Hepatocyte (in vitro differentiated cells): ENCODE measurements at regions not wholly inside any gene's neighbourhood (a gene's known extent, or its start where the extent isn't known, plus 50 kb on each side); places are given as distances from the start of the nearest gene placed in this dataset.

Experiments
- DNase-seq: peaks from one replicate; pipeline ENCODE4 v3.0.0-alpha.2; 2016; ENCODE audit warnings: low spot score
- H2AFZ ChIP-seq: fragments of 200-600 bp; sonication (generic); 2 replicates; pipeline ENCODE4 v1.6.0; 2016; ENCODE audit warnings: antibody characterized with exemption, mild to moderate bottlenecking
- H3K27ac ChIP-seq: fragments of 200-600 bp; sonication (generic); 2 replicates; pipeline ENCODE4 v1.5.1; 2016; ENCODE audit warnings: mild to moderate bottlenecking
- H3K27me3 ChIP-seq: fragments of 200-600 bp; sonication (generic); 2 replicates; pipeline ENCODE4 v1.6.1; 2016
- H3K36me3 ChIP-seq: fragments of 200-600 bp; sonication (generic); replicated peaks from 2 replicates; pipeline ENCODE4 v1.5.1; 2016; ENCODE audit warnings: low read depth; ENCODE audit not compliant: insufficient read depth
- H3K4me1 ChIP-seq: fragments of 200-600 bp; sonication (generic); 2 replicates; pipeline ENCODE4 v1.5.1; 2016; ENCODE audit warnings: mild to moderate bottlenecking, moderate library complexity; ENCODE audit not compliant: insufficient read depth
- H3K4me2 ChIP-seq: fragments of 200-600 bp; sonication (generic); 2 replicates; pipeline ENCODE4 v1.6.0; 2016
- H3K4me3 ChIP-seq: fragments of 200-600 bp; sonication (generic); 2 replicates; pipeline ENCODE4 v1.5.1; 2016; ENCODE audit warnings: mild to moderate bottlenecking
- H3K79me2 ChIP-seq: fragments of 200-600 bp; sonication (generic); 2 replicates; pipeline ENCODE4 v1.6.0; 2017; ENCODE audit warnings: mild to moderate bottlenecking
- H3K9me2 ChIP-seq: fragments of 200-600 bp; sonication (generic); replicated peaks from 2 replicates; pipeline ENCODE4 v1.6.0; 2017; ENCODE audit warnings: mild to moderate bottlenecking; ENCODE audit not compliant: insufficient read depth
- H3K9me3 ChIP-seq: fragments of 200-600 bp; sonication (generic); 2 replicates; pipeline ENCODE4 v1.5.1; 2016; ENCODE audit warnings: low read depth, mild to moderate bottlenecking
- H4K20me1 ChIP-seq: fragments of 200-600 bp; sonication (generic); 2 replicates; pipeline ENCODE4 v1.6.0; 2016; ENCODE audit warnings: mild to moderate bottlenecking; ENCODE audit not compliant: insufficient read depth, poor library complexity, severe bottlenecking
- EZH2 ChIP-seq: fragments of 200-600 bp; sonication (generic); IDR thresholded peaks from 2 replicates; pipeline ENCODE4 v1.6.1; 2016; ENCODE audit warnings: antibody characterized with exemption, mild to moderate bottlenecking, borderline replicate concordance
- EZH2phosphoT487 ChIP-seq: fragments of 200-600 bp; sonication (generic); IDR thresholded peaks from one replicate; pipeline ENCODE4 v1.6.1; 2018; ENCODE audit warnings: antibody characterized with exemption, mild to moderate bottlenecking, low read depth, moderate library complexity; ENCODE audit not compliant: unreplicated experiment, severe bottlenecking
- WGBS: methylation state at CpG from one replicate; pipeline ENCODE4 v1.1.6; 2016; ENCODE audit warnings: low lambda C conversion rate; ENCODE audit errors: missing lambda C conversion rate; 5-methylcytosine and 5-hydroxymethylcytosine counted together
- TF ChIP-seq, protein P1 (sequence below): fragments of 200-600 bp; sonication (generic); IDR thresholded peaks from 2 replicates; pipeline ENCODE4 v1.5.1; 2016; ENCODE audit warnings: antibody characterized with exemption, mild to moderate bottlenecking; ENCODE audit not compliant: poor library complexity

DNA sequence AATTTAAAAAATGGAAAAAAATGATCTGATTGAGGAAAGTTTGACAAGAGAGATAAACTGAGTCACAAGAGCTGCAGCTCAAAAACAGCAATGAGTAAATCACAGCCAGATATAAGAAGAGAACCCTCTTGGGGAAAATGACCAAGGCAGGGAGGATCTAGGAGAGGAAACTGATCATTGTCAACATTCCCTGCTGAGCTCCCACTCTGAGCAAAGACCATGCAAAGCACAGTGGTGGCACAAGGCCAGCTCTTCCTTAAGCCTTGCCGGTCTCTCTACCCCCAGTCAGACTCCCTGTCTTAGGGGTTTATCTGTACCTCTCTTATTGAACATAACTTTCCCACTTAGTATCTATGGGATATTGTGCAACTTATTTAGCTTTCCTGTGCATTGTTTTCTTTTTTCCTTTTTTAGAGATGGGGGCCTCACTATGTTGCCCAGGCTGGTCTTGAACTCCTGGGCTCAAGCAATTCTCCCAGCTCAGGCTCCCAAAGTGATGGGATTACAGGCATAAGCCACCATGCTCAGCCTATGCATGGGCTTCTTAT lies 54.0 kb upstream of the PPP1CB start:
- no peak overlapping the region for H2AFZ ChIP-seq
- no peaks in the 10 kb centered on the region for H3K9me3 ChIP-seq
- H3K79me2 ChIP-seq: no peaks in the 10 kb centered on the region
- TF ChIP-seq EZH2phosphoT487: no peak
- TF ChIP-seq, protein P1, sequence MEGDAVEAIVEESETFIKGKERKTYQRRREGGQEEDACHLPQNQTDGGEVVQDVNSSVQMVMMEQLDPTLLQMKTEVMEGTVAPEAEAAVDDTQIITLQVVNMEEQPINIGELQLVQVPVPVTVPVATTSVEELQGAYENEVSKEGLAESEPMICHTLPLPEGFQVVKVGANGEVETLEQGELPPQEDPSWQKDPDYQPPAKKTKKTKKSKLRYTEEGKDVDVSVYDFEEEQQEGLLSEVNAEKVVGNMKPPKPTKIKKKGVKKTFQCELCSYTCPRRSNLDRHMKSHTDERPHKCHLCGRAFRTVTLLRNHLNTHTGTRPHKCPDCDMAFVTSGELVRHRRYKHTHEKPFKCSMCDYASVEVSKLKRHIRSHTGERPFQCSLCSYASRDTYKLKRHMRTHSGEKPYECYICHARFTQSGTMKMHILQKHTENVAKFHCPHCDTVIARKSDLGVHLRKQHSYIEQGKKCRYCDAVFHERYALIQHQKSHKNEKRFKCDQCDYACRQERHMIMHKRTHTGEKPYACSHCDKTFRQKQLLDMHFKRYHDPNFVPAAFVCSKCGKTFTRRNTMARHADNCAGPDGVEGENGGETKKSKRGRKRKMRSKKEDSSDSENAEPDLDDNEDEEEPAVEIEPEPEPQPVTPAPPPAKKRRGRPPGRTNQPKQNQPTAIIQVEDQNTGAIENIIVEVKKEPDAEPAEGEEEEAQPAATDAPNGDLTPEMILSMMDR: no peak
- no peak for TF ChIP-seq EZH2
- DNase-seq: no peak
- peaks cover 20% of the 10 kb centered on the region for H3K4me1 ChIP-seq
- H3K36me3 ChIP-seq: no peaks in the 10 kb centered on the region
- WGBS: 55% methylated on average over 1 of the region's 1 CpG
- H3K4me2 ChIP-seq: no peak overlapping the region
- no peaks in the 10 kb centered on the region for H3K27me3 ChIP-seq
- H3K27ac ChIP-seq: no peak overlapping the region
- H3K9me2 ChIP-seq: no peaks in the 10 kb centered on the region
- no peak overlapping the region for H3K4me3 ChIP-seq
- no peaks in the 10 kb centered on the region for H4K20me1 ChIP-seq

DNA sequence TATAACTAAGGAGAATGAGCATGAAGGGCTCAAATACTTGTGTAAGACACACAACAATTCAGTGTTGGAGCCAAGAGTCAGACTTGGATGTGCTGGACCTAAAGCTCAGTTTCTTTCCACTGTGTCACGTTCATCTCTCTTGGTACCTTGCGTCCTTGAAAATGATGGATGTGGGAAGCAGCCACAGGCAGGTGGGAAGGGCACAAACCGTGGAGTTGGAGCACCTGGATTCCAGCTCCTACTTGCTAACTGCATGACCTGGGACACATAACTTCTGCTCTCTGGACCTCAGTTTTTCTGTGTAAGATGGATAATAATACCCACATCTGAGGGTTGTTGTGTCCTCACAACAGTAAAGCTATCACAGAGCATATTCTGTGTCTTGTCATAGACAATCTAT lies 53.1 kb upstream of the PPP1CB start:
- 86% methylated on average over 3 of the region's 3 CpGs for WGBS
- Histone ChIP-seq H3K27ac (no peak overlapping the region), H3K4me3 (no peak overlapping the region), H3K79me2 (no peaks in the 10 kb centered on the region), H3K4me1 (peaks cover 15% of the 10 kb centered on the region), H3K27me3 (no peaks in the 10 kb centered on the region), H3K4me2 (no peak overlapping the region), H3K9me2 (no peaks in the 10 kb centered on the region), H2AFZ (no peak overlapping the region), H4K20me1 (no peaks in the 10 kb centered on the region), H3K36me3 (no peaks in the 10 kb centered on the region), H3K9me3 (no peaks in the 10 kb centered on the region)
- DNase-seq: no peak
- TF ChIP-seq, protein P1: no peak
- TF ChIP-seq EZH2: no peak
